K562 (cell line): ENCODE measurements at regions not wholly inside any gene's neighbourhood (a gene's known extent, or its start where the extent isn't known, plus 50 kb on each side); places are given as distances from the start of the nearest gene placed in this dataset.

Source experiments
- MCM2 ChIP-seq: fragments of 450-650 bp; IDR thresholded peaks from 2 replicates; pipeline ENCODE4 v1.6.1; 2017; ENCODE audit warnings: low read depth, mild to moderate bottlenecking
- MEF2A ChIP-seq: IDR thresholded peaks from 2 replicates; pipeline ENCODE4 v1.6.1; 2011; ENCODE audit warnings: low read depth, mild to moderate bottlenecking, low read length, moderate library complexity; ENCODE audit not compliant: control insufficient read depth
- TRIM25 ChIP-seq: fragments of 450-650 bp; IDR thresholded peaks from 2 replicates; pipeline ENCODE4 v1.7.0; 2016; ENCODE audit warnings: borderline replicate concordance
- ZMIZ1 ChIP-seq, 2 experiments: fragments of 150-350 bp in 1 of 2; IDR thresholded peaks; 2 replicates each; pipeline ENCODE4 v1.6.1; 2012 to 2016; ENCODE audit warnings: low read depth in 2 of 2, low read length in 2 of 2, mild to moderate bottlenecking in 1 of 2, moderate library complexity in 1 of 2
- ZNF318 ChIP-seq, 2 experiments: fragments of 450-650 bp; IDR thresholded peaks; 2 replicates each; pipeline ENCODE4 v1.6.1; 2016; ENCODE audit warnings: mild to moderate bottlenecking in 2 of 2, borderline replicate concordance in 1 of 2, low read depth in 1 of 2, moderate library complexity in 1 of 2

GRCh38 chr1:115400891-115401290 lies 62.8 kb upstream of the NGF start (continued):
- TF ChIP-seq ZNF318 (IDR thresholded peaks at IDR 0.05; ENCODE audit: borderline replicate concordance in 1 of 2, low read depth in 1 of 2) (no peak), TRIM25 (no peak), MEF2A (no peak), ZMIZ1 (IDR thresholded peaks at IDR 0.05; ENCODE audit: low read depth in 2 of 2, low read length in 2 of 2) (no peak), MCM2 (no peak)
